A204.1 (cell line): ENCODE measurements at regions not wholly inside any gene's neighbourhood (a gene's known extent, or its start where the extent isn't known, plus 50 kb on each side); places are given as distances from the start of the nearest gene placed in this dataset.

ENCODE experiments used
- FAIRE-seq: peaks from 2 replicates; lab custom pipeline; 2012; peaks lifted over from hg19 to GRCh38; lab: Jason Lieb, UNC

- no peak for FAIRE-seq
Observed at GRCh38 chrX:149992918-149993317, 54.6 kb upstream of the EOLA2 start.

- no peak for FAIRE-seq
Observed at GRCh38 chrX:149993989-149994388, 55.7 kb upstream of the EOLA2 start.

GRCh38 chrX:149996515-149996914 lies 58.2 kb upstream of the EOLA2 start:
- FAIRE-seq: no peak

- no peak for FAIRE-seq
Observed at GRCh38 chrX:150005027-150005426, 66.7 kb upstream of the EOLA2 start.

- FAIRE-seq: no peak
Observed at GRCh38 chrX:150007356-150007755, 69.1 kb upstream of the EOLA2 start.

- no peak for FAIRE-seq
Observed at GRCh38 chrX:150012647-150013381, 74.5 kb upstream of the EOLA2 start.

GRCh38 chrX:150014525-150014924 lies 76.2 kb upstream of the EOLA2 start:
- FAIRE-seq: no peak

GRCh38 chrX:150017868-150018267 lies 79.6 kb upstream of the EOLA2 start:
- FAIRE-seq: no peak

- no peak for FAIRE-seq
Observed at GRCh38 chrX:150018931-150019361, 80.7 kb upstream of the EOLA2 start.

GRCh38 chrX:150028692-150029091 lies 90.4 kb upstream of the EOLA2 start:
- FAIRE-seq: peak; percentile 30

GRCh38 chrX:150032742-150033141 lies 94.5 kb upstream of the EOLA2 start:
- no peak for FAIRE-seq

GRCh38 chrX:150034788-150035187 lies 96.5 kb upstream of the EOLA2 start:
- no peak for FAIRE-seq

- FAIRE-seq: no peak
Observed at GRCh38 chrX:150035531-150035930, 97.2 kb upstream of the EOLA2 start.

- FAIRE-seq: no peak
Observed at GRCh38 chrX:150036181-150036580, 97.9 kb upstream of the EOLA2 start.

- FAIRE-seq: no peak
Observed at GRCh38 chrX:150036641-150037040, 98.3 kb upstream of the EOLA2 start.

- no peak for FAIRE-seq
Observed at GRCh38 chrX:150037041-150037440, 98.8 kb upstream of the EOLA2 start.

- FAIRE-seq: no peak
Observed at GRCh38 chrX:150038315-150038714, 100.0 kb upstream of the EOLA2 start.

GRCh38 chrX:150038986-150039599 lies 100.8 kb upstream of the EOLA2 start:
- no peak for FAIRE-seq

- no peak for FAIRE-seq
Observed at GRCh38 chrX:150041208-150041607, 102.9 kb upstream of the EOLA2 start.

- FAIRE-seq: no peak
Observed at GRCh38 chrX:150044556-150044955, 106.3 kb upstream of the EOLA2 start.

GRCh38 chrX:150047818-150048217 lies 109.5 kb upstream of the EOLA2 start:
- FAIRE-seq: no peak

- no peak for FAIRE-seq
Observed at GRCh38 chrX:150049647-150050046, 111.4 kb upstream of the EOLA2 start.

- no peak for FAIRE-seq
Observed at GRCh38 chrX:150050387-150050786, 112.1 kb upstream of the EOLA2 start.

GRCh38 chrX:150051096-150051495 lies 112.8 kb upstream of the EOLA2 start:
- no peak for FAIRE-seq
